ENCODE measurements at regions not wholly inside any gene's neighbourhood (a gene's known extent, or its start where the extent isn't known, plus 50 kb on each side); places are given as distances from the start of the nearest gene placed in this dataset.

- no peak for TF ChIP-seq CTCF (IDR thresholded peaks at IDR 0.05)
- TF ChIP-seq POLR2AphosphoS5 (IDR thresholded peaks at IDR 0.05): no peak
- TF ChIP-seq POLR2A (IDR thresholded peaks at IDR 0.05): no peak
These were observed 169.8 kb downstream of the ANKRD60 start for GRCh38 chr20:58058421-58059259.

All from breast epithelium (tissue), 3 donors.